GM19023 (cell line): ENCODE measurements at regions not wholly inside any gene's neighbourhood (a gene's known extent, or its start where the extent isn't known, plus 50 kb on each side); places are given as distances from the start of the nearest gene placed in this dataset.
"Not testable (repeated sequence)": the region's sequence is repeated elsewhere in the genome, so short reads cannot be mapped to it uniquely, and the experiment has no call there.

Experiments used
- ATAC-seq: cut with Tn5 transposase; IDR thresholded peaks from one replicate; pipeline ENCODE4 v1.9.1; 2021; ENCODE audit warnings: mild to moderate bottlenecking, moderate library complexity; ENCODE audit not compliant: unreplicated experiment

DNA sequence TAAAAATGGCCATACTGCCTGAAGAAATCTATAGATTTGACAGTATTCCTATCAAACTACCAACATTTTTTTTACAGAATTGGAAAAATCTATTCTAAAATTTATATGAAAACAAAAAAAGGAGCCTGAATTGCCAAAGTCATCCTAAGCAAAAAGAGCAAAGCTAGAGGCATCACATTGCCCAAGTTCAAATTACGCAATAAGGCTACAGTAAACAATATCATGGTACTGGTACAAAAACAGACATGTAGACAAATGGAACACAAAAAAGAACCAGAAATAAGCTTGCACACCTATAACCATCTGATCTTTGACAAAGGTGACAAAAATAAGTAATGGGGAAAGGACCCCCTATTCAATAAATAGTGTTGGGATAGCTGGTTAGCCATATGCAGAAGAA lies 50.2 kb upstream of the THSD7B start:
- ATAC-seq: no peak

DNA sequence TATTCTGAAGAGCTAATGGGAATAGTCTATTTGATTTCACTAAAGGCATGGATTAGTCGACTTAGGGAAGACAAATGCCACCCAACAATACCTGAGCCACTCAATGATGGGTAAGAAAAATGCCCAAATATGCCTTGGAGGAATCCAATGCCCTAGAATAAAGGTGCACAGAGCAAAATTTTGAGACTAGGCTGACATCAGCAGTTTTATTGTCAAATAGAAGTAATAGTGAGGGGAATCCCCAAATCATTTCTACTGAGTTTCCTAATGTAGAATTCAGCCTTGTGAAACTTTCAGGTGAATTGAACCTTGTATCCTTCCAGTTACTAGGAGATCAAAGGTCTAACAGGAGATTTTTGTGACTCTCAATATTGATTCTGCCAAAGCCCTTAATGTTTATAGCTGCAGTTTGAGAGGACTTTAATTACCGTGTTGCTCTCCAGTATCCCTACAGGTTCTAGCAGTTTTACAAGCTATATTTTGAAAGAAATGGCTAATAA lies 50.8 kb upstream of the THSD7B start:
- no peak for ATAC-seq

DNA sequence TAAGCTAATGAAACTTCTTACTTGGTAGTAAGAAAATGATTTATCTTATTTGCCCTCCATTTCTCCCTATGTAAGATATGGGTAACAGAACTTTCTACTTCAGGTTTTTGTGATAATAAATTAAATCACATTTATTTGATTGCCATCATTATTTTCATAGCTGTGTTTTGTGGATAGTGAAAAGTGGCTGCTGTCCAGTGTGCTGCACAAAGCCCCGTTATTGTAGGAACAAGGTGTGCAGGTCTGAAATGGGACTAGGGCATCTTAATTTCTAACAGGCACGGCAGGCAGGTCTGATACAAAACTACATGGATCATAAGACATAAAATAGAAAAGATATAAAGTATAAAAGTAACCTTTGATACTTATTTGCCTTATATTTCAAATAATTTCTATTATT lies 51.6 kb upstream of the THSD7B start:
- ATAC-seq: no peak

DNA sequence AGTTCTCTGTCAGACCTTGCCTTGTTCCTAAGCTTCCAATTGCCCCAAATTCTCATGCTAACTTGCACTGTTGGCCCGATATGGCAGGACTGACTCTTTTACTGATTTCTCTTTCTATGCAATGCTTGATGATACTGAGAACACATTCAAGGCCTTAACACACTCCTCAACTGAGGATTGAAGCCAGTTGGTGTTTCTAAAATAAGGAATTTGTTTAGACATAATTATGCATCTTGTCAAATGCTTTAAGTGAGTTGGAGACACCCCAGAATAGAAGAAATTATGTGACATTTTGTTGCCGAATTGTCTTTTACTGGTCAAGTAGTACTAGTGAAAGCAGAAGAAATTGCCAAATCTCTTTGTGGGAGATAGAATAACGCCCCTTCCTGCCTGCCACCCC lies 60.0 kb upstream of the THSD7B start:
- no peak for ATAC-seq

DNA sequence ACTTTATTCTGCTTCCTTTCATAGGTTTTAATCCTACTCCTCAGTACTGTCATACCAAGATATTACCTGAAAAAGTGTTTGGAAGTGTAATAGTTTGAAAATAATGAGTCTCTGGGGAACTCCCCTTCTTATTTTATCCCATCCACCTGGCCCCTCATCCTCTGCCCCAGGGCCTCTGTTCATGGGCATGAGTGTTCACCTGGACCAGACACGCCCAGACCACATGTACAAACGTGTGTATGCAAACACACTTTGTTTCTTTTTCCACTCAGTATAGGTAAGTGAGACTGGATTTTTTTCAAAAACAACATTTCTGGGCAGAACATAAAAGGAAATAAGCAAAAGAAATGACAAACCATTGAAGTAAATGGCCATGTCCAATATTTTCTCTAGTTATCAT lies 62.1 kb upstream of the THSD7B start:
- no peak for ATAC-seq

DNA sequence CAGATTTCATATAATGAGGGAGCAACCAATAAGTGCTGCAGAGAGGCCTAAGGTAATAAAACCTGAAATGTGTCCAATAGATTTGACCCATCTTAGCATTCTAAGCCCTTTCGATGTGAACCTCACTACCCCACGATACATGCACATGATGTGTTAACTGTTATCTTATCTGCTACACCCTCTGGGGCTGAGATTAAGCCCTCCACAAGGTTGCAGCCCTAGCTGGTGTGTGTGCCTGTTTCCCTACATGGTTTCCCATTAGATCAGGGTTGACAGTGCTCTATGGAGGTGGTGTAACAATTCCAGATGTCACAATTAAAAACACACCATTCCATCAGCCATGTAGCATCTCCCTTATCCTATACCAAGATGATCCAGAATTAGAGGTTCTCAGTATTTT lies 68.9 kb upstream of the THSD7B start:
- ATAC-seq: no peak

DNA sequence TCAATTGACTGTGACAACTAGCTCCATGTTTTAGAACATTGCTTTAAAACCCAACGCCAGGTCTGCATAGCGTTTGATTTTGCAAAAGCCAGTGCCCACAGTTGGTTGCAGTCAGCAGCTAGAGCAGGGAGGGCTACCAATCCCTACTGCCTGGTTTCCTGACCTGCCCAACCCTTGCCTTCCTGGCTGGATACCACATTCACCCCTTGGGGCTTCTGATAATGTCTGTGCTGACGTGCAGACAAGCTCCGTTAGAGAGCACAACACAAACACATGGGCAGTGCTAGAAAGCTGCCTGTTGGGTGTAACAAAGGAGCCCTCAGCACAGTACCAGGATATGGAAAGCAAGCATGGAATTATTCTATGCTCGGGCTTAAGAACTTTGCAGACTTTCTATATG lies 71.4 kb upstream of the THSD7B start:
- ATAC-seq: no peak

DNA sequence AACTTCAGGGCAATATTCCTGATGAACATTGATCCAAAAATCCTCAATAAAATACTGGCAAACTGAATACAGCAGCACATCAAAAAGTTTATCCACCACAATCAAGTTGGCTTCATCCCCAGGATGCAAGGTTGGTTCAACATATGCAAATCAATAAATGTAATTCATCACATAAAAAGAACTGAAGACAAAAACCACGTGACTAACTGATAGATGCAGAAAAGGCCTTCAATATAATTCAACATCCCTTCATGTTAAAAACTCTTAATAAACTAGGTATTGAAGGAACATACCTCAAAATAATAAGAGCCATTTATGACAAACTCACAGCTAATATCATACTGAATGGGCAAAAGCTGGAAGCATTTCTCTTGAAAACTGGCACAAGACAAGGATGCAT lies 85.3 kb upstream of the THSD7B start:
- ATAC-seq: not testable (repeated sequence)

DNA sequence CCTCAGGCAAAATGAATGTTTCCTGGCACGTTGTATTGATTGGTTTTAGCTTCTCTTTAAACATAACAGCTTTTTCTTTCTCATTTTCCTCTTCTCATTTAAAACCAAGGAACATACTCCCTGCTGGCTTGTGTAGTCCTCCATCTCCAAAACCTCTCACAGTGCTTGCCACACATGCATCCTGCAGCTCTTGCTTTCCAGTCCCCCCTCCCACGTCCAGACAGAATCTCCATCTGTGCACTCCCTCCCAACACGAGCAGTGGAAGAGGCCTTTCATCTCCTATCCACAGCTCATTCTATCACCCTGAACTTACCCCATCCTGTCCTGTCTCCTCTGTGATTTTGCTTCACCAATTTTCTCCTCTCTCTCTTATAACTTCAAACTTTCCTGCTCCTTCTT lies 99.6 kb upstream of the THSD7B start:
- no peak for ATAC-seq

DNA sequence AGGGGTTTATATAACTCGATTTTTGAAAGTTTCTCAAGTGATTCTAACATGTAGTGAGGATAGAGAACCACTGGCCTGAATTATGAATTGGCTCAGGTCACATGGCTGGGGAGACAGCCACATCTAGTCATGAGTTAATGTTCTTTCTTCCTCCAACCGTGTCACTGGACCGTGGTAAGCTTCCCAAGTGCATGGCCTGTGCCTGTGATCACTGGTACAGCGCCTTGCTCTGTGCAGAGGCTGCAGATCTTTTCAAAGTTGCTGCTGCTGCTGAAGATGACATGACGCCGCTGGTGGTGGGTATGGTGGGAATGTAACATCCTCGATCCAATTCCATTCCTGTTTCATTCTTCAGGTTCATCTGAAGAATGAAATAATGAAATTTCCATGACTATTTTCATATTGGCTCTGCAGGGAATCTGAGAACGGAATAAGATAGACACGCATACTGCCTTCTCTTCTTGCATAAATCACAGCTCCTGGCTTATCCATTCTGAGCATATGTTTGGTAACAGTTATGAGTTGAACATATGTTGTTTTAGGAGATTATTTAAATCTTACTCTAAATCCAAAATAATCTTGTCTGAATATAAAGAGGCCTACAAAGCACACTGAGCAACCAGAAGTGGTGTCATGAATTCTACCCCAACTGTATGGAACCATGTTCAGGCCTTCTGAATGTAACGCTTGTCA lies 100.5 kb upstream of the THSD7B start:
- no peak for ATAC-seq

DNA sequence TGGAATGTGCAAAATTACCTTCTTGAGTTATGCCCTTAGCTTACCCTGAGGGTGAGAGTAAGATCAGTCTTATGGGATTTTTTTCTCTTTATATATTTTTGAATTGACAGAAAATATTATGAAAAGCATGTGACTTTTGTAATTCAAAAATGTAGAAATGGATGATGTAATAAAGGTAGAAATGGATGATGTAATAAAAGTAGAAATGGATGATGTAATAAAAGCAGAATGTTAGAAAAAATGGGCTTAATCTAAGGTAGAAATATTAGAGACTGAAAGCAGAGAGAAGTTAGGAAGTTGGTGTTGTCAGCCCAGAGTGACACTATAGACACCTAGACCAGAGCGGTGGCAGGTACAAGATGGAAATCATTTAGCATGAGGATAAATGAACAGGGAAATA lies 107.1 kb upstream of the THSD7B start:
- no peak for ATAC-seq

DNA sequence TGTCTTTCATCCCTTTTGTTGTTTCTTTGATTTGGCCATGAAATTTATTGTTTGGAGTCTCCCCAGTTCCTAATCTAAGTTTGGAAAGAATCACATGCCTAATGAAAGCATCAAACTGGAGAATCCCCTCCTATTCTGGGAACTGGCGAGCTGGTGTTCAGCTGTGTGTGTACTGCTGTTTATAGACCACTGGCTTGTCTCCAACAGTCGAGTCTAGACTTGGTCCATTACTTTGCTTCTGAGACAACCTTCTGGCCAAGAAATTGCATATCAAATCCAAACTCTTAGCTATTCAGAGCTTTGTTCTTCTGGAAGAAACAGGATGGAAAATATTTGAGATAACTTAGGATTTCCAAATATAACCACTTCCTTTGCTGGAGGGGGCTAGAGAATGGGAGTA lies 111.5 kb upstream of the THSD7B start:
- ATAC-seq: no peak

DNA sequence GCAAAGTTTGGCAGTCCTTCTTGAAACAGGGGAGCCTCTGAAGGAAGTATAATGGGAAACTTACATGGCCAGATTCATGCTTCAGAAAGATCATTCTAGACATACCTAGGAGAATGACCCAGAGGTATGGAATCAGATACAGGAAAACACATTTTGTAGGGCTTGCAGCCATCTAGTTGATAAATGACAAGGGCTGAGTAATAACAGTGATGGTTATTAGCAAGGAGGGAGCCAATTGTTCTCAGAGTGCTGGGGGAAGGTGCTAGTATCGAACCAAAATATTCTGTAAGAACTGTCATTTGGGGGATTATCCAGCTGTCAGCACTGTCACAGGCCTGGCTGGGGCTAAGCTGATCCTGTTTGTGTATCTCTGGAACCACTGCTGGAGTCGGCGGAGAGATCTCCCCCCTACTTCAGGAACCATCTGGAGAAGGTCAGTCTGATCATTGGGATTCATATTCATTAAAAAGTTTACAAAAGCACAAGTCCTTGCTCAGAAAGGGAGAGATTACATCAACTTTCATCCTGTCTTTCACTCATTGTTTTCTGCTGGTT lies 113.8 kb upstream of the THSD7B start:
- no peak for ATAC-seq

DNA sequence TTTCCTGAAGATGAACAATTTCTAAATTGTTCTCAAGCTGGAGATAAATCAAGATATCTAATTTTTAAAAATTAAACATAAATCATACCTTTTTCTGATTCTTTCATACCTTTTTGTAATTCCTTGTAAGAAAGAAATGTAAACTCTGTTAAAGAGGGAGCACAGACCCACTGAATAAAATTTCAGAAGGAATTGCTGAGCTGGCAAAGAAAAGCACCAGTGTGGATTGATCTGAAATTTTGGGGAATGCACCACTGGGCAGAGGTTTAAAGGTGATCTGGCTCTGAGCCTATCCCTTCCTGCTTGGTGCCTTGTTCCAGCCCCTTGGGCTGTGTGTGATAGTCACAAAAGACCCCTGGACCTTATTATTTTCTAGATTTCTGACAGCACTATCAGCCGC lies 118.3 kb upstream of the THSD7B start:
- no peak for ATAC-seq

DNA sequence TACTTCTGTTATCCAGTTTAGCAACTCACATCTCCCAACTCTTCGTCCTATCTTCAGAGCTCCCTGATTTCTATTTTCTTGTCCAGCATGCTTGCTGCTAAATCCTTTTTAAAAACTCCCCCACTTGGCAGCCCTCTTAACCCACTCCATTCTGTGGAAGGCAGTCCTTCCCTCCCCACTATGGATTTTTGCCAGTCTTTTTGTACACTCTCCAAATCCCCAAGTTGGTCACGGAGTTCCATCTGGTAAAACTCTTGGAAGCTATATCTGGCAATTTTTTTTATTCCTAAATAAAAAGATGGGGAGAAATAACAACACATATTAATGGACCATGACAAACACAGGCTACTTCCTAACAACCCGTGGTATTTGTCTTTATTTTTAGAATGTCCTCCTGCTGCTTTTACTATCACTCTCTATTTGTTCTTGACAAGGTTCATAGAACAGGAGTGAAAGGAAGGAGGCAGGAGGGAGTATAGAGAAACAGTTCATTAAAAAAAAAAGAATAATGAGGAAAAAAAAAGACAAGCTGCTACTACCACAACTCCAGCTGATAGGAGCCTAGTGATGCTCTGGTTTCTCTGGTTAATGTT lies 120.0 kb upstream of the THSD7B start:
- no peak for ATAC-seq

DNA sequence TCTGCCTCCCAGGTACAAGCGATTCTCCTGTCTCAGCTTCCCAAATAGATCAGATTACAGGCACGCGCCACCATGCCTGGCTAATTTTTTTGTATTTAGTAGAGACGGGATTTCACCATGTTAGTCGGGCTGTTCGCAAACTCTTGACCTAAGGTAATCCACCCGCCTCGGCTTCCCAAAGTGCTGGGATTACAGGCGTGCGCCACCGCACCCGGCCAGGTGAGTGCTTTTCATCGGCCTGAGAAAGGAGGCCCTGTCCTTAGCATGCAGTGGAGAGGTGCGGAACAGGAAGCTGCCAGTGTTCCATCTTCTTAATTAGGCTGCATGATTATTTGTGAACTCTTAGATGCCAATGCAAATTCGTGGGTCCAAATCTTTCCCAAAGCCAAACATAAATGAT lies 125.7 kb upstream of the THSD7B start:
- no peak for ATAC-seq

DNA sequence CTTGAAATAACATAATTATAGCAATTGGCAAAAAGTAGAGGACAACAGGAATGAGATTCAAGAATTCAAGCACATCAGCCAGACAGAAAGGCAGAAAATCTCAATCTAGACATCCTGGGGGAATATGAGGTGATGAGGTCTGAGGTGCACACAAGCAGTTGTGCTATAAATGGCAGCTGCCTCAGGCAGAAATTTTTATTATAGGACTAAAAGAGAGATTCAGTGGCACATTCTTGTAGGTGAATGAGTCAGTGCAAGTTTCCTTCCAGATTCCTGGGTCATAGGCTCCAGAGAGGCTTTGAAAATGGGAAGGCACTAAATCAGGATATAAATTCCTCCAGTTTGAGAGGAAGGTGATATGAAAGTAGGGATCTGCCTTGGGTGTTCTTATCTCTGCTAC lies 127.2 kb upstream of the THSD7B start:
- no peak for ATAC-seq

DNA sequence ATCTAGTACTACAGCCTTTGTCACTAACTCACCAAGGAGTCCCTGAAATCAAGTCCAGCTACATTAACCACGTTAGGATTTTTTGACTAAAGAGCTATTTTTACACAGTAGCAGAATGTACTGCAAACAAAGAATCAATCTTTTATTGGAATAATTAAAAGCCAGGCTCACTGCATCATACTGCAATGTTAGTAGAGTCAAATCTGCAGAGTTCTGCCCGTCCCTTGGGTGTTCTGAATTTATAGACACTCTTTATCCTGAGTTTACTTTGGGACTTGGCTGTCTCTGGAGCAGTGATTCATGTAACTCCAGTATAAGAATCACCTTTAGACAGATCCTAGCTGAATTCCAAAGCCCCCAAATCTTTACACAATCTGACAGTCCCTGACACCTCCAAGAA lies 127.9 kb upstream of the THSD7B start:
- no peak for ATAC-seq

DNA sequence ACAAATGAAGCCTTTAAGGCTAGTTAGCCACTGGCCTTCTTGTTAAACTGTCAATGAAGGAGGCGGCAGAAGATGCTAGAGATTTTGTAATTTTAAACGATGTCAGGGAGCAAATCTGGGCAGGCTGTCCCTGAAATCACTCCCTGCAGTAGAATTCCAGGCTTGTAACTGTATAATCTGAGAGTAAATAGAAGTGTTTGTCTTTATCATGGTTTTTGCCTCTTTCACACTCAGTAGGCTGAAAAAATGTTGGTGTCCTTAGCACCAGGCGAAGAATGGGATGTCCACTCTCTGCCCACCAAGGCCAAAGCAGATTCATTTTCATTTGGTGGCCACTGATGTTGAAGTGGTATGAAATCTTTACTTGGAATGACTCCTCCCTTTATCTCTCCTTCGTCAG lies 136.9 kb upstream of the THSD7B start:
- no peak for ATAC-seq

DNA sequence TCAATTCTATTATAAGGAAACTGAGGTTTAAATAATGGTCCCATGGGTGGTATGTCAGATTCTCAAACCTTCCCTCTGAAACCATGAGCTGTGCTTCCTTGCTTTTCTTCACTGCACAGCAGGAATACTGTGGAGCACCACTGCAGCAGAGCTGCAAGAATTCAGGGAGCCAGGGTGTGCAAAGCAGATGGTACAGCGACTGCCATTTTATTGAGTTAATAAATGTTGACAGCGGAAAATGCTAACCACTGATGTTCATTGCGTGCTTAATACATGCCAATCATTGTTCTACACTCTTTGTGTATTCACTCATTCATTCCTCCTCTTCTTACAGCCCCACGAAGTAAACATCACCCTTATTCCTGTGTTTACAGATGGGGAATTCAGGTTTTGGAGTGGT lies 152.2 kb upstream of the THSD7B start:
- no peak for ATAC-seq

DNA sequence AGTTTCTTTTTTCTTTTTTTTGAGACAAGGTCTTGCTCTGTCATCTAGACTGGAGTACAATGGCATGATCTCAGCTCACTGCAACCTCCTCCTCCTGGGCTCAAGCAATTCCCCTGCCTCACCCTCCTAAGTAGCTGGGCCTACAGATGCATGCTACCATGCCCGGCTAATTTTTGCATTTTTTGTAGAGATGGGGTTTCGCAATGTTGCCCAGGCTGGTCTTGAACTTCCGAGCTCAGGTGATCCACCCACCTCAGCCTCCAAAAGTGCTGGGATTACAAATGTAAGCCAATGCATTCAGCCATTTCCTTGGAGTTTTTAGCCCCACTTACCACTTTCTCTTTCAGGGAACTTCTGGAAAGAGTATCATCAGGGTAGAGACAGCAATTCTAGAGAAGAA lies 153.3 kb upstream of the THSD7B start:
- ATAC-seq: no peak

DNA sequence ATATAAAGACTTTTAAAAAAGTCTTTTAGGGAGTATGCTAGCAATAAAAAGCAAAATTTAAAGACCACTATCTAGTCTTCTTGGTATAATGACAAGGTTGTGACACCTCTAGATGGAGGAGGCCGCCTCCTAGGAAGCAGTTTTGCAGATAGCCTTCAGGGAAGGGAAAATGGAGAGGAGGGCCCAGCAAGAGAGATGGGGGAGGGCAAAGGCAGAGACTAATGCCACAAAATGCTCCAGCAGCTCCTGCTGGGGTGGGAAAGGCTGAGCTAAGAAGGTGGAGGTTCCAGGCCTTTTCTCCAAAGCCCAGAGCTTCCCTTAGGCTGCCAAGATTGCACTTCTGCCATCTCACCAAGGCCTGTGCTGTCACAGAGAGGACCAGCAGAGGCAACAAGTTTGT lies 153.9 kb upstream of the THSD7B start:
- no peak for ATAC-seq
